Smooth muscle cell (in vitro differentiated cells): ENCODE measurements at regions not wholly inside any gene's neighbourhood (a gene's known extent, or its start where the extent isn't known, plus 50 kb on each side); places are given as distances from the start of the nearest gene placed in this dataset.
A peak's percentile ranks its signal among the peaks of the same experiment; 100 is the strongest.

ENCODE experiments used
- DNase-seq: peaks from one replicate; lab custom pipeline; 2025; ENCODE audit not compliant: unreplicated experiment; lab: John Stamatoyannopoulos, UW
- H2AFZ ChIP-seq: fragments of 200-600 bp; sonication (generic); 2 replicates; pipeline ENCODE4 v1.6.0; 2016; ENCODE audit warnings: antibody characterized with exemption, low read depth, mild to moderate bottlenecking
- H3F3A ChIP-seq: fragments of 200-600 bp; sonication (generic); 2 replicates; pipeline ENCODE4 v1.6.0; 2017; ENCODE audit warnings: antibody characterized with exemption, low read depth
- H3K27ac ChIP-seq: fragments of 200-600 bp; sonication (generic); 2 replicates; pipeline ENCODE4 v1.5.1; 2016; ENCODE audit warnings: low read depth, mild to moderate bottlenecking
- H3K27me3 ChIP-seq: fragments of 200-600 bp; sonication (generic); 2 replicates; pipeline ENCODE4 v1.6.1; 2016; ENCODE audit warnings: low read depth, mild to moderate bottlenecking
- H3K36me3 ChIP-seq: fragments of 200-600 bp; sonication (generic); 2 replicates; pipeline ENCODE4 v1.5.1; 2016; ENCODE audit warnings: low read depth
- H3K4me1 ChIP-seq: fragments of 200-600 bp; sonication (generic); 2 replicates; pipeline ENCODE4 v1.5.1; 2016; ENCODE audit warnings: low read depth
- H3K4me2 ChIP-seq: fragments of 200-600 bp; sonication (generic); 2 replicates; pipeline ENCODE4 v1.6.0; 2016; ENCODE audit warnings: mild to moderate bottlenecking
- H3K4me3 ChIP-seq: fragments of 200-600 bp; sonication (generic); 2 replicates; pipeline ENCODE4 v1.5.1; 2016; ENCODE audit warnings: mild to moderate bottlenecking
- H3K79me2 ChIP-seq: fragments of 200-600 bp; sonication (generic); 2 replicates; pipeline ENCODE4 v1.6.0; 2016; ENCODE audit warnings: low read depth, mild to moderate bottlenecking
- H3K9ac ChIP-seq: fragments of 200-600 bp; sonication (generic); 2 replicates; pipeline ENCODE4 v1.6.0; 2016; ENCODE audit warnings: low read depth
- H3K9me3 ChIP-seq: fragments of 200-600 bp; sonication (generic); replicated peaks from 2 replicates; pipeline ENCODE4 v1.5.1; 2016; ENCODE audit warnings: low read depth
- H4K20me1 ChIP-seq: fragments of 200-600 bp; sonication (generic); 2 replicates; pipeline ENCODE4 v1.6.0; 2016; ENCODE audit warnings: low read depth
- WGBS: methylation state at CpG from one replicate; pipeline ENCODE4 v1.1.7; 2016; ENCODE audit warnings: low lambda C conversion rate; 5-methylcytosine and 5-hydroxymethylcytosine counted together
- TF ChIP-seq, protein P1 (sequence below): fragments of 200-600 bp; sonication (generic); IDR thresholded peaks from 2 replicates; pipeline ENCODE4 v1.5.1; 2017; ENCODE audit warnings: borderline replicate concordance, mild to moderate bottlenecking, antibody characterized with exemption; ENCODE audit not compliant: insufficient read depth, poor library complexity, severe bottlenecking

DNA sequence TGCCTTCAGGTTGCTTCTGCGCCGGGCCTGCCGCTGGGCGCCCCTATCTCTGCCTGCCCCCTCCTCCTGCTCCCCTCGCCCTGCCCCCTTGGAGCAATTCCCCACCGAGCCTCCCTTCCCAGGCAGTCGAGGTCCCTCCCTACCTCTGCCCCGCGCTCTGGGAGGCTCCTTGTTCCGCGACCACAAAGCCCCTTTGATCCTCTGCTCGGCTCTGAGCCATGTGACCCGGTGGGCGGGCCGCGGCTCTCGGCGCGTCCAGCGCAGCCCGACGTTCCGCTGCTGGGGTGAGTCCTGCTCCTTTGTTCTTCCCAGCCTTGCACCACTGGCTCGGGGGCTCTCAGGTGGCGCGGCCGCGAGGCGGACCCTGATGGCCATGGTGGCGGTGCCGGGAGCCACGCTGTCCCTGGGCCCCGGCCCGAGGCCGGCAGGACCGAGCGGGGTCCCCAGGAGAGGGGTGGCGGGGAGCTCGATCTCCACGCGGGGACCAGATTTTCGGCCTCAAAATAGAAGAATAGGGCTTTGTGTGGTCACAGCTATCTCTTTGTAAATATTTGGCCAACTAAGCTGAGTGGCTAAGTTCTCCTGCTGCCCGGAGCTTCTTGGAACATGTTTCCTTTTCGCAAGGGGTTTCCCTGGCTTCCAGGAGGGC is 310.6 kb downstream of the SEC14L1 start:
- H3K9ac ChIP-seq: peak overlapping the region; percentile 84
- peaks cover 67% of the 10 kb centered on the region for H3K79me2 ChIP-seq
- H3K36me3 ChIP-seq: no peaks in the 10 kb centered on the region
- H4K20me1 ChIP-seq: peaks cover 100% of the 10 kb centered on the region
- WGBS: 2% methylated on average over 39 of the region's 44 CpGs
- no peak overlapping the region for H2AFZ ChIP-seq
- H3K4me3 ChIP-seq: peak overlapping the region; percentile 62
- H3K9me3 ChIP-seq: no peaks in the 10 kb centered on the region
- H3K27ac ChIP-seq: peak overlapping the region; percentile 94
- peaks cover 59% of the 10 kb centered on the region for H3K4me1 ChIP-seq
- TF ChIP-seq, protein P1, sequence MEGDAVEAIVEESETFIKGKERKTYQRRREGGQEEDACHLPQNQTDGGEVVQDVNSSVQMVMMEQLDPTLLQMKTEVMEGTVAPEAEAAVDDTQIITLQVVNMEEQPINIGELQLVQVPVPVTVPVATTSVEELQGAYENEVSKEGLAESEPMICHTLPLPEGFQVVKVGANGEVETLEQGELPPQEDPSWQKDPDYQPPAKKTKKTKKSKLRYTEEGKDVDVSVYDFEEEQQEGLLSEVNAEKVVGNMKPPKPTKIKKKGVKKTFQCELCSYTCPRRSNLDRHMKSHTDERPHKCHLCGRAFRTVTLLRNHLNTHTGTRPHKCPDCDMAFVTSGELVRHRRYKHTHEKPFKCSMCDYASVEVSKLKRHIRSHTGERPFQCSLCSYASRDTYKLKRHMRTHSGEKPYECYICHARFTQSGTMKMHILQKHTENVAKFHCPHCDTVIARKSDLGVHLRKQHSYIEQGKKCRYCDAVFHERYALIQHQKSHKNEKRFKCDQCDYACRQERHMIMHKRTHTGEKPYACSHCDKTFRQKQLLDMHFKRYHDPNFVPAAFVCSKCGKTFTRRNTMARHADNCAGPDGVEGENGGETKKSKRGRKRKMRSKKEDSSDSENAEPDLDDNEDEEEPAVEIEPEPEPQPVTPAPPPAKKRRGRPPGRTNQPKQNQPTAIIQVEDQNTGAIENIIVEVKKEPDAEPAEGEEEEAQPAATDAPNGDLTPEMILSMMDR: no peak
- H3K27me3 ChIP-seq: no peaks in the 10 kb centered on the region
- DNase-seq: peak; percentile 37
- H3F3A ChIP-seq: peaks cover 34% of the 10 kb centered on the region
- peak overlapping the region; percentile 93 for H3K4me2 ChIP-seq

DNA sequence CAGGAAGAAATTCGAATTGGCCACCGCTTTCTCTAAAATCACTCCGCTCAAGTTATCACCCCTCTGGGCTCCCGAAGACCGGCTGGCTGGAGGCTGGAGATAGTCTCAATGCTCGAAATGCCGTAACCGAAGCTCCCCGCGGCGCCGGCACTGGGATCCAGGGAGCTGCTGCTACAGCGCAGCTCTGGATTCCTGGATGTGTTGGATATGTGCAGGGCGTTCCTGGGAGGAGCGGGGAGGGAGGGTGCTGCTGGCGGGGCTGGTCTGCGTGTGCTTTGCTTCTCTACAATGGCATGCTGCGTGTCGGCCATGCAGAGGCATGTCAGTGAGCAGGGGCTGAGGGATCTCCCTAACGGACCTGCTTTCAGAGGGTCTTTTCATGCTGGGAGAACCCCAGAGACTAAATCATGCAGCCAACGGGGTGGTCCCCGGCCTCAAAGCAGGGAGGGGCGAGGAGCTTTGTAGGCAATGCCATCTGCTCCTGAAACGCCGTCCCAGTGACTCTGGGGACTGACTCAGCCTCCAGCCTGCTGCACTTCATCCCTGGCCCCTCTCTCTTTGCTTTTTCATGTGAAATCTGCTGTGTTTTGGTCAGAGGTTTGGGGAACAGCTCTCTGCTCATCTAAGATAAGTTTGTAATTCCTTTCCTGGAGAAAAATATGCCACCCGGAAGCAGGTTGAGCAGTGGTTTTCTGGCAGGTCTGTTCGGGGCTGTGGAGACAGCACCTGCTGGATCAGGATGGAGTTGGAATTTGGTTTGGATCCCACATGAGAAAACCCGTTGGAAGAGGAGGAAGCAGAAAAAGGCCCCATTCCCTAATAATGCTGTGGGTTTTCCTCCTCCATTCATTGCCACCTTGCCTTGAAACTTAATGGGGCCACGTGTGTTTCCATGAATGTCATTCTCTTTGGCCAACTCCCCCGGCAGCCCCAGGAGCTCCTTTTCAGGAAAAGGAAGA is 311.4 kb downstream of the SEC14L1 start:
- Histone ChIP-seq H3F3A (peaks cover 30% of the 10 kb centered on the region), H3K9me3 (no peaks in the 10 kb centered on the region), H3K9ac (peak overlapping the region; percentile 84), H2AFZ (no peak overlapping the region), H3K27me3 (no peaks in the 10 kb centered on the region), H3K36me3 (no peaks in the 10 kb centered on the region), H3K4me1 (peaks cover 56% of the 10 kb centered on the region), H3K4me3 (peak overlapping the region; percentile 62), H3K27ac (peak overlapping the region; percentile 94), H4K20me1 (peaks cover 100% of the 10 kb centered on the region), H3K79me2 (peaks cover 67% of the 10 kb centered on the region), H3K4me2 (peak overlapping the region; percentile 93)
- WGBS: 3% methylated on average over 30 of the region's 30 CpGs
- TF ChIP-seq, protein P1: no peak
- DNase-seq: peak; percentile 40

DNA sequence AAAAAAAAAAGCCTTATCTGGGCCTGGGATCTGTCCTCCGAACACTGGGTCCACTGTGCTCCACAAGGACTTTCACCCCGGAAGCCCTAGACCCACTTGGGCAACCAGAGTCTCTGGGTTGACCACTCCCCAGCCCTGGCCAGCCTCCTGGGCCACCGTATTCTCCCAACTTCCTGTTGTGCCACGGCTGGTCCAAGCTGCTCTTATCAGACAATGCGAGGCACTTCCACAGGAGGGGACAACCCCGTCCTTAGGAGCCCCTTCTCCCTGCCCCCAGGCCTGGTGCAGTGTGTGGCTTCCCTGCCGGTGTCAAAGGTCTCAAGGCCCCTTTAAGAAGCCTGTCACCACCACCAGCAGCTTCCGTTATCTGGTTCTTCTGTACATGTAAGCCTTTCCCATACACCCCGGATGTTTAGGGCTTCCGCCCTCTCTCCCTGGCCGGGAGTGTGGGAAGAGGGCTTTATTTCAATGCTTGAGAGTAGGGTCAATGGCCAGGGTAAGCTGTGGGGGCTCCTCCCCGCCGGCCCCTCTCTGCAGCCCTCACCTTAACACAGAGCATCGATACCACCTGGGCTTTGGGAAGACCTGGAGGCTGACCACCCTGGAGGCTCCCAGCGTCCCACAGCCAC is 313.0 kb downstream of the SEC14L1 start:
- Histone ChIP-seq H2AFZ (no peak overlapping the region), H3K9me3 (no peaks in the 10 kb centered on the region), H3F3A (peaks cover 32% of the 10 kb centered on the region), H3K4me1 (peaks cover 65% of the 10 kb centered on the region), H3K79me2 (peaks cover 64% of the 10 kb centered on the region), H3K4me2 (peak overlapping the region; percentile 93), H3K27me3 (no peaks in the 10 kb centered on the region), H3K4me3 (no peak overlapping the region), H4K20me1 (peaks cover 100% of the 10 kb centered on the region), H3K9ac (no peak overlapping the region), H3K36me3 (no peaks in the 10 kb centered on the region), H3K27ac (peak overlapping the region; percentile 94)
- no peak for DNase-seq
- TF ChIP-seq, protein P1: no peak
- WGBS: 45% methylated on average over 15 of the region's 15 CpGs
